ENCODE measurements at regions not wholly inside any gene's neighbourhood (a gene's known extent, or its start where the extent isn't known, plus 50 kb on each side); places are given as distances from the start of the nearest gene placed in this dataset.

DNA sequence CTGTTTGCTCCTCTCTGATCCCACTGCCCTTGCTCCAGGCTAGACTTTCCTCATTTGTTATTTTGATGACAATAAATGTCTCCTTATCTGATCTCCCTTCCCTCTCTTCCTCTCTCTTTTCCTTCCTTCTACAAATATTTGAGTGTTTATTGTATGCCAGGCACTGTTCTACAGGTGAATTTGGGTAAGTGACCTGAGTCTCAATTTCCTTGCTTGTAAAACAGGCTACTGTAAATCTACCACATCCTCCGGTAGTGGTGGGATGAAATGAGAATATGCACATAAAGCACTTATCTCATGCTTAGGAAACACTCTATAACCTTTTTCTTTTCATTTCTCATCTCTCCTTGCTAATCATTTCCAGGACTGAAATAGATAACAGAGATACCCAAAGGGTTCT, 86.4 kb downstream of the HMHB1 start:
- Histone ChIP-seq H3K36me3 (ENCODE audit: control insufficient read depth in 2 of 2, insufficient read depth in 2 of 2, low read length in 2 of 2) (no peaks in the 10 kb centered on the region), H3K4me1 (ENCODE audit: control insufficient read depth in 2 of 2, insufficient read depth in 2 of 2, low read length in 2 of 2) (no peaks in the 10 kb centered on the region), H3K9me3 (ENCODE audit: control insufficient read depth in 2 of 2, low read length in 2 of 2) (no peaks in the 10 kb centered on the region), H3K9ac (ENCODE audit: low read depth in 1 of 2, low read length in 2 of 2) (no peak overlapping the region), H3K27me3 (ENCODE audit: control insufficient read depth in 2 of 2, insufficient read depth in 2 of 2, low read length in 2 of 2) (no peaks in the 10 kb centered on the region), H3K4me3 (ENCODE audit: low read length in 2 of 2) (no peak overlapping the region), H3K27ac (ENCODE audit: low read depth in 2 of 2, low read length in 2 of 2) (no peak overlapping the region)

DNA sequence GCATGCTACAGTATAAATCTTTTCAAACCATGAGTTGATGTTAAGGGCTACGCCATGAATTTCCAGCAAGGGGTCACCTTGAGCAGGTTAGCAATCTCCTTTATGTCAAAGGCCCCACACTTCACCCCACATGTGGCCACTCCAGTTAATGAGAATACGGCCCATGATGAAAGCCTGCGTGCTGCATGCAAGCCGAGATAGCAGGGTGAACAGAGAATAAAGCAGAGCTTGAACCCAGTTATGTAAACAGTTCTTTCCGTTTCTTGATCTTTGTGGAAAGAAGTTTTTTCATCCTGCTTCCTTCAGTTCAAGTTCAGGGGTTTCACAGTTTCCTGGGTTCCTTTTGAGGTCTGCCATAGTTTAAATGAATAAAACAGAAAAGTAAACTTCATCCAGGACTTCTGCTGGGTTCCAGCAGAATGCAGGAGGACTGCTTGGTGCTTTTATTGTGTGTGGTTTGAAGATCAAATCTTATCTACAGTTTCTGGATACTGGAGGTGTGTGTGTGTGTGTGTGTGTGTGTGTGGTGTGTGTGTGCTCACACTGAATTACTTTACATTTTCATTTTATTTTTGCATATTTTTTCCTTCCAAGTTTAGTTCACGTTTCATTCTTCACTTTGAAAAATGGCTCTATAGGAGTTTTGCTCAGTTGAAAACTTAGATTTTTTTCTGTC, 87.1 kb downstream of the HMHB1 start:
- Histone ChIP-seq H3K9ac (ENCODE audit: low read depth in 1 of 2, low read length in 2 of 2) (no peak overlapping the region), H3K4me1 (ENCODE audit: control insufficient read depth in 2 of 2, insufficient read depth in 2 of 2, low read length in 2 of 2) (no peaks in the 10 kb centered on the region), H3K4me3 (ENCODE audit: low read length in 2 of 2) (no peak overlapping the region), H3K27ac (ENCODE audit: low read depth in 2 of 2, low read length in 2 of 2) (no peak overlapping the region), H3K36me3 (ENCODE audit: control insufficient read depth in 2 of 2, insufficient read depth in 2 of 2, low read length in 2 of 2) (no peaks in the 10 kb centered on the region), H3K27me3 (ENCODE audit: control insufficient read depth in 2 of 2, insufficient read depth in 2 of 2, low read length in 2 of 2) (no peaks in the 10 kb centered on the region), H3K9me3 (ENCODE audit: control insufficient read depth in 2 of 2, low read length in 2 of 2) (no peaks in the 10 kb centered on the region)

DNA sequence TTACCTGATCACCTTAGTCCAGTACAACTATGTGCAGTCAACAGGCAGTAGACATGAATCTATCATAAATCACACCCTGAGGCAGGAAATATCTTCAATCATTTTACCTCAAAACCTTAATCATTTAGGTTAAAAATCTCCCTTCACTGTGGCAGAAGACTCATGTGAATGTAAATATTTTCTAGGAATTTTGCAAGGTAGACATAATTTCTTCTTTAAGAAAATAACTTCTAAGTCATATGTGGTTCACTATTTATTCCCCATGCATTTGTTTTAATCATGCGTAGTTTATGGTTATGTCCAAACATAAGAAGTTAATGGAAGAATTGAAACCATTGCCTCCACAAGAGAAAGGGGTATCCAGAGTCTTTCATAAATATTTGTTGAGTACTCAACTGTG, 97.0 kb downstream of the HMHB1 start:
- H3K9me3 ChIP-seq (ENCODE audit: control insufficient read depth in 2 of 2, low read length in 2 of 2) = no peaks in the 10 kb centered on the region
- no peaks in the 10 kb centered on the region for H3K27me3 ChIP-seq (ENCODE audit: control insufficient read depth in 2 of 2, insufficient read depth in 2 of 2, low read length in 2 of 2)
- H3K4me1 ChIP-seq (ENCODE audit: control insufficient read depth in 2 of 2, insufficient read depth in 2 of 2, low read length in 2 of 2) = no peaks in the 10 kb centered on the region
- no peaks in the 10 kb centered on the region for H3K36me3 ChIP-seq (ENCODE audit: control insufficient read depth in 2 of 2, insufficient read depth in 2 of 2, low read length in 2 of 2)
- H3K27ac ChIP-seq (ENCODE audit: low read depth in 2 of 2, low read length in 2 of 2) = no peak overlapping the region
- H3K4me3 ChIP-seq (ENCODE audit: low read length in 2 of 2) = no peak overlapping the region
- H3K9ac ChIP-seq (ENCODE audit: low read depth in 1 of 2, low read length in 2 of 2) = no peak overlapping the region

DNA sequence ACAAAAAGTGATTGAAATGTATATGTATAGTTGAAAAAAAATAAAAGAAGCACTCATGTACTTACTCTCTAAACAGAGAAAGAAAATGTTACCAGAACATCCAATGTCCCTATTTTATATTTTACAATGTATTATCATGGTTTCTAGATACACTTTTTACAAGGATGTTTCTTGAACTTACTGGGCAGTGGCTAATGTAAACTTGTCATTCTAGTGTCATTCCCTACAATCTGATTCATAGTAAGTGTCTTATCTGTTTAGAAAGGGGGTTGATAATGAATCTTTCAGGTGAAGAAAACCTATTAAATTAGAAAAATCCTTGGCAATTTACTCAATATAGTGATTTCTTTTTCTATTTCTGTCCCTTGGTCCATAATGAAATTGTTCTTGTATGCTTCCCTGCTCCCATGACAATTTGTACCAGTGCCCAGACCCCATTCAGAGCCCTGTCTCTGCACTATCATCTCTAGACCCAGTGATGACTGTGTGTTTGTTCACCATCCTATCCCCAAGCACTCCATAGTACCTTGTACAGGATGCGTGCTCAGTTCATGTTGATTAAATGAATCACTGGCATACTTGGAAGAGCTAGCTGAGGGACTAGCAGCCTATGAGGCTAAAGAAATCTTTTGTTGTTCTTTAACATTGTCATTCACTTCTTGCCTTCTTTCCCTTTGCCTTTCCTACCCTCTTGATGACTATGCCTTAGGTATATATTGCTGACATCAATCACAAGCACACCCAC, 101.2 kb downstream of the HMHB1 start:
- no peaks in the 10 kb centered on the region for H3K36me3 ChIP-seq (ENCODE audit: control insufficient read depth in 2 of 2, insufficient read depth in 2 of 2, low read length in 2 of 2)
- H3K27me3 ChIP-seq (ENCODE audit: control insufficient read depth in 2 of 2, insufficient read depth in 2 of 2, low read length in 2 of 2) = no peaks in the 10 kb centered on the region
- H3K27ac ChIP-seq (ENCODE audit: low read depth in 2 of 2, low read length in 2 of 2) = no peak overlapping the region
- no peaks in the 10 kb centered on the region for H3K9me3 ChIP-seq (ENCODE audit: control insufficient read depth in 2 of 2, low read length in 2 of 2)
- no peak overlapping the region for H3K9ac ChIP-seq (ENCODE audit: low read depth in 1 of 2, low read length in 2 of 2)
- no peak overlapping the region for H3K4me3 ChIP-seq (ENCODE audit: low read length in 2 of 2)
- no peaks in the 10 kb centered on the region for H3K4me1 ChIP-seq (ENCODE audit: control insufficient read depth in 2 of 2, insufficient read depth in 2 of 2, low read length in 2 of 2)

DNA sequence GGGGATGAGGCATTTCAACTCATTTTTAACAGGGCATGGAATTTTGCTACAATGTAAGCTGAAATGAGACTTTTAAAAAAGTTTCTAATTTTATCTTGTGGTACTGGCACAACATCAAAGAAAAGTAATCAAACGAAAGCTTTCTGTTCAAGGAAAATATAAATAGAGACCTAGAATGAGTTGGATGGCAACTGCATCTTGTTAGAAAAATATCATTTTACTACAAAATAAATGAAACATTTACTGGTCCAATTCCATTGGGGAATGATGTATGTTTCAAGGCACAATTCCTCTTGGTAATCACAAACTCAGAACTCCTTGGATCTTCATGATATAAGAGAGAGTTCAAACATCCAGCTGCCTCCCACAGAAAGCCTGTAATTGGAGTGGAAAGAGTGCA, 102.8 kb downstream of the HMHB1 start:
- no peaks in the 10 kb centered on the region for H3K27me3 ChIP-seq (ENCODE audit: control insufficient read depth in 2 of 2, insufficient read depth in 2 of 2, low read length in 2 of 2)

DNA sequence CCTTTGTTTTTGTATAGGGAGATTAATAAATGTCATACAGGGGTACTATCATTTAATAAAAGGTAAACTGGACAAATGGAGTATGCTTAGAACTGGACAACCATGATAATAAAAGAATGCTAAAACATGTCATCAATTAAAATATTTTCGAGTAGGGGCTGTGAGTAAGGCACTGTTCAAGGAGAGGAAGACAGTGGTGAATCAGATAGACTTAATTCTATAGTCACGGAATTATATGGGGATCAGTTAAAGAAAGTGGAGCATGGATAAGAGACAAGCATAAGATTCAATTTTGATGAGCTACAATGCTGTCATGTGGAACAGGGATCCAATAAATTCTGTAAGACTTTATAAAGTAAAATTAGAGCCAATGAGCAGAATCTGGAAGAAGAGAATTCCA, 104.5 kb downstream of the HMHB1 start:
- no peak overlapping the region for H3K4me3 ChIP-seq (ENCODE audit: low read length in 2 of 2)
- H3K4me1 ChIP-seq (ENCODE audit: control insufficient read depth in 2 of 2, insufficient read depth in 2 of 2, low read length in 2 of 2) = no peaks in the 10 kb centered on the region
- no peaks in the 10 kb centered on the region for H3K9me3 ChIP-seq (ENCODE audit: control insufficient read depth in 2 of 2, low read length in 2 of 2)
- H3K9ac ChIP-seq (ENCODE audit: low read depth in 1 of 2, low read length in 2 of 2) = no peak overlapping the region
- no peaks in the 10 kb centered on the region for H3K36me3 ChIP-seq (ENCODE audit: control insufficient read depth in 2 of 2, insufficient read depth in 2 of 2, low read length in 2 of 2)
- H3K27ac ChIP-seq (ENCODE audit: low read depth in 2 of 2, low read length in 2 of 2) = no peak overlapping the region
- no peaks in the 10 kb centered on the region for H3K27me3 ChIP-seq (ENCODE audit: control insufficient read depth in 2 of 2, insufficient read depth in 2 of 2, low read length in 2 of 2)

More for the DNA sequence above, 102.8 kb downstream of the HMHB1 start:
- Histone ChIP-seq H3K9me3 (ENCODE audit: control insufficient read depth in 2 of 2, low read length in 2 of 2) (no peaks in the 10 kb centered on the region), H3K27ac (ENCODE audit: low read depth in 2 of 2, low read length in 2 of 2) (no peak overlapping the region), H3K4me1 (ENCODE audit: control insufficient read depth in 2 of 2, insufficient read depth in 2 of 2, low read length in 2 of 2) (no peaks in the 10 kb centered on the region), H3K36me3 (ENCODE audit: control insufficient read depth in 2 of 2, insufficient read depth in 2 of 2, low read length in 2 of 2) (no peaks in the 10 kb centered on the region), H3K4me3 (ENCODE audit: low read length in 2 of 2) (no peak overlapping the region), H3K9ac (ENCODE audit: low read depth in 1 of 2, low read length in 2 of 2) (no peak overlapping the region)

DNA sequence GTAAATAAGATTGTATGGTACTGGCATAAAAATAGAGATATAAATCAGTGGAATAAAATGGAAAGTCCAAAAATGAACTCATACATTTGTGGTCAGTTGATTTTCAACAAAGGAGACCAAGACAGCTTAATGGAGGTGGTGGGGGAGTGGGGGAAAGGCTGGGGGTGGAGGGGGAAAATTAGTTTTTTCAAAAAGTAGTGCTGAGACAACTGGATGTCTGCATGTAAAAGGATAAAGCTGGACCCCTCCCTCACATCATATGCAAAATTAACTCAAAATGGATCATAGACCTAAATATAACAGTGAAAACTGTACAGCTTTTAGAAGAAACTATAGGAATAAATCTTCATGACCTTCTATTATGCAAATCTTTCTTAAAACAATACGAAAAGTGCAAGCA, 107.0 kb downstream of the HMHB1 start:
- Histone ChIP-seq H3K4me1 (ENCODE audit: control insufficient read depth in 2 of 2, insufficient read depth in 2 of 2, low read length in 2 of 2) (peaks cover 0 to 3% of the 10 kb centered on the region in 2 donors), H3K9ac (ENCODE audit: low read depth in 1 of 2, low read length in 2 of 2) (no peak overlapping the region), H3K27me3 (ENCODE audit: control insufficient read depth in 2 of 2, insufficient read depth in 2 of 2, low read length in 2 of 2) (no peaks in the 10 kb centered on the region), H3K27ac (ENCODE audit: low read depth in 2 of 2, low read length in 2 of 2) (no peak overlapping the region), H3K36me3 (ENCODE audit: control insufficient read depth in 2 of 2, insufficient read depth in 2 of 2, low read length in 2 of 2) (no peaks in the 10 kb centered on the region), H3K9me3 (ENCODE audit: control insufficient read depth in 2 of 2, low read length in 2 of 2) (no peaks in the 10 kb centered on the region), H3K4me3 (ENCODE audit: low read length in 2 of 2) (no peak overlapping the region)

DNA sequence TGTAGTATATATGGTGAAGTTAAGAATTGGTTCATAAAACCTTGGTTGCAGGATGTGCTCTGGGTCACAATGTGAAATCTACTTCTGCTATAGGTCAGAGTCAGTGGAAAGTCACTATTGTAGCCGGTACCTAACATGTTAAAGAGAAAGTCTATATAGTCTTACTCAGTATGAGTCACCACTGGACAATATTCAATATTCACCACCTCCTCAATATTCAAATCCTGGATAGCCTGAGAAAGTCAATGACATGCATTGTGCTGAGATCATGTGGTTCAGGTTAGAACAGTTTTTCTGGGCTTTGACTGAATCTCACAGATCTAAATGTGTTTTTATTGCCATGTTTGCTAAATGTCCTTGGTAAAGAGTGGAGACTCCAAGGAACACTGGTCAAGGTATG, 108.8 kb downstream of the HMHB1 start:
- no peak overlapping the region for H3K4me3 ChIP-seq (ENCODE audit: low read length in 2 of 2)
- peaks cover 0 to 6% of the 10 kb centered on the region in 2 donors for H3K4me1 ChIP-seq (ENCODE audit: control insufficient read depth in 2 of 2, insufficient read depth in 2 of 2, low read length in 2 of 2)
- H3K9ac ChIP-seq (ENCODE audit: low read depth in 1 of 2, low read length in 2 of 2) = no peak overlapping the region
- no peaks in the 10 kb centered on the region for H3K36me3 ChIP-seq (ENCODE audit: control insufficient read depth in 2 of 2, insufficient read depth in 2 of 2, low read length in 2 of 2)
- H3K27me3 ChIP-seq (ENCODE audit: control insufficient read depth in 2 of 2, insufficient read depth in 2 of 2, low read length in 2 of 2) = no peaks in the 10 kb centered on the region
- no peak overlapping the region for H3K27ac ChIP-seq (ENCODE audit: low read depth in 2 of 2, low read length in 2 of 2)
- no peaks in the 10 kb centered on the region for H3K9me3 ChIP-seq (ENCODE audit: control insufficient read depth in 2 of 2, low read length in 2 of 2)

DNA sequence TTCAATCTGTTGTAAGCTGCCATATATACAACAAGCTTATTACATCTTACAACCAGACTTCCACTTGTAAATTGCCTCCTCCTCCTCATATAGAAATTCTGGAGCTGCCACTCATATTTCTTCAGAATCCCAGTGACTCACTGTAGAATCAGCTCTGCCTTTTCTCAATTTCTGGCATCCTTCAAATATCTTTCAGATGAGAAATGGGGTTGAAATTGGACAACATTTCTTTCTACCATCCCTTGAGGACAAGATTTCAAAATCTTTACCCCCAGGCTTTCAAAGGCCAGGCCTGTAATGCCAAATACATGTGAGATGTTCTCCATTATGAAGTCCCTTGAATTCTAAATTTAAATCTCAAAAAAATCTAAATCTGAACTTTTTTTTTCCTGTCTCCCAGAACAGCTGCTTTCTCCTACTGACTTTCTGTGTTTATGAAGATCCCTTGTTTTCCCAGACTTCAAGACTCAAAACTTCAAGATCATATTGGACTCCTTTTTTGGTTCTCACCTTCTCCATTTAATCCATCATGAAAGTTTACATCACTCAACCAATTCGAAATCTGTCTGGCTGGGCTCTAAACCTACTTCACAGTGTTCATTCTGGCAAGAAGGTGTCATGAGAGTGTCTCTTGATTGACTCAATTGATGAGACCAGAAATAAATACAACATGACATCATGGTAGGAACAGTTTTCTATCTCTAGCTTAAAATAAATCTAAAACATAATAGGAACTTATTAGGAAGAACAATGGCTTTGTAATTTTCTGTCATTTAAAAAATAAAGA, 109.8 kb downstream of the HMHB1 start:
- no peaks in the 10 kb centered on the region for H3K27me3 ChIP-seq (ENCODE audit: control insufficient read depth in 2 of 2, insufficient read depth in 2 of 2, low read length in 2 of 2)
- no peak overlapping the region for H3K27ac ChIP-seq (ENCODE audit: low read depth in 2 of 2, low read length in 2 of 2)
- no peaks in the 10 kb centered on the region for H3K9me3 ChIP-seq (ENCODE audit: control insufficient read depth in 2 of 2, low read length in 2 of 2)
- H3K36me3 ChIP-seq (ENCODE audit: control insufficient read depth in 2 of 2, insufficient read depth in 2 of 2, low read length in 2 of 2) = no peaks in the 10 kb centered on the region
- peaks cover 0 to 6% of the 10 kb centered on the region in 2 donors for H3K4me1 ChIP-seq (ENCODE audit: control insufficient read depth in 2 of 2, insufficient read depth in 2 of 2, low read length in 2 of 2)
- H3K4me3 ChIP-seq (ENCODE audit: low read length in 2 of 2) = no peak overlapping the region
- H3K9ac ChIP-seq (ENCODE audit: low read depth in 1 of 2, low read length in 2 of 2) = no peak overlapping the region

DNA sequence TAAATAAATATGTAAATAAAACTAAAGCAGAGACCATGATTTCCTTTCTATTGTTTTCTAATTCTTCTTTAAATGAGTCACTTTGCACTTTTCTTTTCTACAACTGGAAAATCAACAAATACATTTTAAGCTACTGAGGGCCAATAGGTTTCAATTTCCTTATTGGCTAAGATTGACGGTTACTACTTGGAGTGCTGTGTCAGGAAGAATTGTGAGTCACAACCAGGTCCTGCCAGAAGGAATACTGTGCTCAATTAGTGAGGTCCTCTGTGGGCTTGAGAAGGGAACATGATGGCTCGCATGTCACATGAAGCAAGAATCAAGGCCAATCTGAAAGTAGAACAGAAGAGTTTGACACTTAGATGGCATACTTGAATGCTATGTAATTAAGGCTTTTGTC, 110.8 kb downstream of the HMHB1 start:
- H3K27ac ChIP-seq (ENCODE audit: low read depth in 2 of 2, low read length in 2 of 2) = no peak overlapping the region
- peaks cover 0 to 6% of the 10 kb centered on the region in 2 donors for H3K4me1 ChIP-seq (ENCODE audit: control insufficient read depth in 2 of 2, insufficient read depth in 2 of 2, low read length in 2 of 2)
- no peaks in the 10 kb centered on the region for H3K36me3 ChIP-seq (ENCODE audit: control insufficient read depth in 2 of 2, insufficient read depth in 2 of 2, low read length in 2 of 2)
- H3K9ac ChIP-seq (ENCODE audit: low read depth in 1 of 2, low read length in 2 of 2) = no peak overlapping the region
- no peaks in the 10 kb centered on the region for H3K27me3 ChIP-seq (ENCODE audit: control insufficient read depth in 2 of 2, insufficient read depth in 2 of 2, low read length in 2 of 2)
- no peak overlapping the region for H3K4me3 ChIP-seq (ENCODE audit: low read length in 2 of 2)
- no peaks in the 10 kb centered on the region for H3K9me3 ChIP-seq (ENCODE audit: control insufficient read depth in 2 of 2, low read length in 2 of 2)
